ENCODE measurements at regions not wholly inside any gene's neighbourhood (a gene's known extent, or its start where the extent isn't known, plus 50 kb on each side); places are given as distances from the start of the nearest gene placed in this dataset.
A peak's percentile ranks its signal among the peaks of the same experiment; 100 is the strongest.

DNA sequence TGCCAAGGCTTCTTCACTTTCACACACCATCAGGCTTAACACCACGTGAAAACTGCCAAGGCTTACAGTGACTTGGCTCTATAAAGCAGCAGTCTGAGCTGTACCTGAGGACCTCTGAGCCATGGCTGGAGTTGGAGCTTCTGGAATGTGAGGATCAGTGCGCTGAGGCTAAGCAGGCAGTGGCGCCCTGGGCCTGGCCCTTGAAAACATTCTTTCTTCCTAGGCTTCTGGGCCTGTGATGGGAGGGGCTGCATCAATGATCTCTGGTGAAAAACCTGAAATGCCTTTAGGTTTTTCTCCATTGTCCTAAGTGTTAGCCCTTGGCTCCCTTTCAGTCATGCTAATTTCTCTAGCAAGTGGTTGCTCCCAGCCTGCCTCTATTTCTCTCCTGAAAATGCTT lies 192.5 kb upstream of the PCDH20 start (continued):
- TF ChIP-seq CTCF (IDR thresholded peaks at IDR 0.05; ENCODE audit: low read depth, low read length, missing input control), result no peak
- no peak for TF ChIP-seq YY1 (IDR thresholded peaks at IDR 0.05)
- no peak for TF ChIP-seq JUND (IDR thresholded peaks at IDR 0.05)
- TF ChIP-seq NR2F2 (IDR thresholded peaks at IDR 0.05), result no peak

DNA sequence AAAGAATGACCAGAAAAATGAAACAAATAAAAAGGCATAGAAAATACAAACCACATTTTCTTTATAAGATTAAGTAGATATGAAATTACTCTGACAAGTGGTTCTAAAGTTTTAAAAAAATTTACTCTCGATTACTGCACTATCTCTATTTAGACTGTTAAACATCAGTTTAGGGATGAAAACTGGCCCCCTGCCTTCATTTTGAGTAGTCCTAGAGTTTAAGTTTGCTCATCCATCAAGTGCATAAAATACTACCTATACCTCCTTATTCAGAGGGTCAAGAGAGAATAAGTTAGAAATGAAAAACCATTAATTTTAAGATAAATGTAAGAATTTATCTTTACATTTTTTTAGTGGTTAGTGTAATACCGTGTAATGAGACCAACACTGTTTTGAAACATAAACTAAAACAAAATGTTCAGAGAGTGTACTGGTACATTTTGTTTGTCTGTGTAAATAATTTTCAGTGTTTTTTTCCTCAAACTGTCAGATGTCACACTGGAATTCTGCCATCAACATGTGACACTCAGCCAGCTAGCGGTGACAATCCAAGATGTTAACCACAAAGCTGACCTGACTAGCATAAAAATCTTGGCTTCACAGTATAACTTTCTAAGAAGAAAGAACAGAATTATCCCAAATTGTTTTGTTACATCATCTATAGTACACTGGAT lies 184.8 kb upstream of the PCDH20 start:
- Histone ChIP-seq H3K36me3 (ENCODE audit: control insufficient read depth in 4 of 4, insufficient read depth in 3 of 4, low read depth in 1 of 4, low read length in 3 of 4) (no peaks in the 10 kb centered on the region), H3K4me3 (ENCODE audit: low read depth in 1 of 3, low read length in 3 of 3) (peak overlapping the region in 1 of 3 donors; percentile 8), H3K27ac (ENCODE audit: low read depth in 1 of 2, low read length in 2 of 2) (no peak overlapping the region), H3K4me1 (ENCODE audit: control insufficient read depth in 4 of 4, insufficient read depth in 4 of 4, low read length in 3 of 4) (peaks cover 2 to 8% (median 7%) of the 10 kb centered on the region in 4 donors), H3K27me3 (ENCODE audit: control insufficient read depth in 4 of 4, insufficient read depth in 4 of 4, low read length in 3 of 4) (no peaks in the 10 kb centered on the region), H3K9me3 (ENCODE audit: control insufficient read depth in 4 of 4, low read length in 3 of 4) (no peaks in the 10 kb centered on the region), H3K9ac (ENCODE audit: low read depth in 1 of 2, low read length in 2 of 2) (no peak overlapping the region)
- 25% methylated on average over 3 of the region's 3 CpGs for WGBS
- no peak for DNase-seq (ENCODE audit: low spot score)
- TF ChIP-seq, protein P1, sequence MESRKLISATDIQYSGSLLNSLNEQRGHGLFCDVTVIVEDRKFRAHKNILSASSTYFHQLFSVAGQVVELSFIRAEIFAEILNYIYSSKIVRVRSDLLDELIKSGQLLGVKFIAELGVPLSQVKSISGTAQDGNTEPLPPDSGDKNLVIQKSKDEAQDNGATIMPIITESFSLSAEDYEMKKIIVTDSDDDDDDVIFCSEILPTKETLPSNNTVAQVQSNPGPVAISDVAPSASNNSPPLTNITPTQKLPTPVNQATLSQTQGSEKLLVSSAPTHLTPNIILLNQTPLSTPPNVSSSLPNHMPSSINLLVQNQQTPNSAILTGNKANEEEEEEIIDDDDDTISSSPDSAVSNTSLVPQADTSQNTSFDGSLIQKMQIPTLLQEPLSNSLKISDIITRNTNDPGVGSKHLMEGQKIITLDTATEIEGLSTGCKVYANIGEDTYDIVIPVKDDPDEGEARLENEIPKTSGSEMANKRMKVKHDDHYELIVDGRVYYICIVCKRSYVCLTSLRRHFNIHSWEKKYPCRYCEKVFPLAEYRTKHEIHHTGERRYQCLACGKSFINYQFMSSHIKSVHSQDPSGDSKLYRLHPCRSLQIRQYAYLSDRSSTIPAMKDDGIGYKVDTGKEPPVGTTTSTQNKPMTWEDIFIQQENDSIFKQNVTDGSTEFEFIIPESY (IDR thresholded peaks at IDR 0.05), result peak; percentile 27
- TF ChIP-seq YY1 (IDR thresholded peaks at IDR 0.05) (peak; percentile 77), ATF3 (IDR thresholded peaks at IDR 0.05) (no peak), RAD21 (IDR thresholded peaks at IDR 0.05) (peak; percentile 16 to 44), EGR1 (IDR thresholded peaks at IDR 0.05; ENCODE audit: low read depth in 2 of 2) (peak in 1 of 2 donors; percentile 8), SP1 (IDR thresholded peaks at IDR 0.05) (peak; percentile 61), FOXA1 (IDR thresholded peaks at IDR 0.05) (peak; percentile 21), GABPA (IDR thresholded peaks at IDR 0.05 in 1 of 2, conservative IDR thresholded peaks at IDR 0.05 in 1 of 2) (no peak), HNF4A (conservative IDR thresholded peaks at IDR 0.05) (peak; percentile 26 to 51), NR2F2 (IDR thresholded peaks at IDR 0.05) (peak; percentile 22), CTCF (IDR thresholded peaks at IDR 0.05; ENCODE audit: low read depth, low read length, missing input control) (no peak), TAF1 (conservative IDR thresholded peaks at IDR 0.05) (no peak), RXRA (IDR thresholded peaks at IDR 0.05) (peak; percentile 5 to 39), HNF4G (IDR thresholded peaks at IDR 0.05) (no peak), MAX (IDR thresholded peaks at IDR 0.05) (peak; percentile 40), JUND (IDR thresholded peaks at IDR 0.05) (no peak), FOXA2 (IDR thresholded peaks at IDR 0.05) (peak; percentile 49)
- TF ChIP-seq, protein P2, sequence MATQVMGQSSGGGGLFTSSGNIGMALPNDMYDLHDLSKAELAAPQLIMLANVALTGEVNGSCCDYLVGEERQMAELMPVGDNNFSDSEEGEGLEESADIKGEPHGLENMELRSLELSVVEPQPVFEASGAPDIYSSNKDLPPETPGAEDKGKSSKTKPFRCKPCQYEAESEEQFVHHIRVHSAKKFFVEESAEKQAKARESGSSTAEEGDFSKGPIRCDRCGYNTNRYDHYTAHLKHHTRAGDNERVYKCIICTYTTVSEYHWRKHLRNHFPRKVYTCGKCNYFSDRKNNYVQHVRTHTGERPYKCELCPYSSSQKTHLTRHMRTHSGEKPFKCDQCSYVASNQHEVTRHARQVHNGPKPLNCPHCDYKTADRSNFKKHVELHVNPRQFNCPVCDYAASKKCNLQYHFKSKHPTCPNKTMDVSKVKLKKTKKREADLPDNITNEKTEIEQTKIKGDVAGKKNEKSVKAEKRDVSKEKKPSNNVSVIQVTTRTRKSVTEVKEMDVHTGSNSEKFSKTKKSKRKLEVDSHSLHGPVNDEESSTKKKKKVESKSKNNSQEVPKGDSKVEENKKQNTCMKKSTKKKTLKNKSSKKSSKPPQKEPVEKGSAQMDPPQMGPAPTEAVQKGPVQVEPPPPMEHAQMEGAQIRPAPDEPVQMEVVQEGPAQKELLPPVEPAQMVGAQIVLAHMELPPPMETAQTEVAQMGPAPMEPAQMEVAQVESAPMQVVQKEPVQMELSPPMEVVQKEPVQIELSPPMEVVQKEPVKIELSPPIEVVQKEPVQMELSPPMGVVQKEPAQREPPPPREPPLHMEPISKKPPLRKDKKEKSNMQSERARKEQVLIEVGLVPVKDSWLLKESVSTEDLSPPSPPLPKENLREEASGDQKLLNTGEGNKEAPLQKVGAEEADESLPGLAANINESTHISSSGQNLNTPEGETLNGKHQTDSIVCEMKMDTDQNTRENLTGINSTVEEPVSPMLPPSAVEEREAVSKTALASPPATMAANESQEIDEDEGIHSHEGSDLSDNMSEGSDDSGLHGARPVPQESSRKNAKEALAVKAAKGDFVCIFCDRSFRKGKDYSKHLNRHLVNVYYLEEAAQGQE (IDR thresholded peaks at IDR 0.05), result no peak

All from liver (tissue), 8 donors.